GM21423 (cell line): ENCODE measurements at regions not wholly inside any gene's neighbourhood (a gene's known extent, or its start where the extent isn't known, plus 50 kb on each side); places are given as distances from the start of the nearest gene placed in this dataset.
"Not testable (repeated sequence)": the region's sequence is repeated elsewhere in the genome, so short reads cannot be mapped to it uniquely, and the experiment has no call there.

ENCODE experiments used
- ATAC-seq: cut with Tn5 transposase; IDR thresholded peaks from one replicate; pipeline ENCODE4 v1.9.1; 2021; ENCODE audit warnings: mild to moderate bottlenecking, moderate library complexity; ENCODE audit not compliant: unreplicated experiment

- peak; percentile 93 for ATAC-seq
Observed at GRCh38 chr9:41643571-41644279, 454.6 kb upstream of the ZNG1F start.

GRCh38 chr9:41633726-41634125 lies 444.6 kb upstream of the ZNG1F start:
- ATAC-seq = not testable (repeated sequence)

- ATAC-seq = not testable (repeated sequence)
Observed at GRCh38 chr9:41623666-41624065, 434.5 kb upstream of the ZNG1F start.

DNA sequence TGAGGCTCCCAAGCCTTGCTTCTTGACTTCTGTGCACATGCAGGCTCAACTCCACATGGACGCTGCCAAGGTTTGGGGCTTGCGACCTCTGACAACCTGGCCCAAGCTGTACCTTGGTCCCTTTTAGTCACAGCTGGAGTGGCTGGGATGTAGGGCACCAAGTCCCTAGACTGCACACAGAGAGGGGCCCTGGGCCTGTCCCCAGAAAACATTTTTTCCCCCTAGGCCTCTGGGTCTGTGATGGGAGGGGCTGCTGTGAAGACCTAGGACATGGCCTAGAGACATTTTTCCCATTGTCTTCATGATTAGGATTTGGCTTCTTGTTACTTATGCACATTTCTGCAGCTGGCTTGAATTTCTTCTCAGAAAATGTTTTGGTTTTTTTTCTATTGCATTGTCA lies 430.1 kb upstream of the ZNG1F start:
- ATAC-seq = not testable (repeated sequence)

- ATAC-seq = not testable (repeated sequence)
Observed at GRCh38 chr9:41606961-41607547, 417.9 kb upstream of the ZNG1F start.

- ATAC-seq = not testable (repeated sequence)
Observed at GRCh38 chr9:41565572-41565971, 376.5 kb upstream of the ZNG1F start.
